Stimulated activated CD8-positive, alpha-beta memory T cell treated with anti-CD3 and anti-CD28 coated beads, Interleukin-2, amount 100 ng/mL, for 48 hours (primary cell): ENCODE measurements at regions not wholly inside any gene's neighbourhood (a gene's known extent, or its start where the extent isn't known, plus 50 kb on each side); places are given as distances from the start of the nearest gene placed in this dataset.
"Not testable (repeated sequence)": the region's sequence is repeated elsewhere in the genome, so short reads cannot be mapped to it uniquely, and the experiment has no call there.

Source experiments
- DNase-seq, 2 donors: peaks; one replicate each; pipeline ENCODE4 v3.0.0-alpha.2; 2020; ENCODE audit warnings: low read depth in 2 of 2

- no peak for DNase-seq
Measured at GRCh38 chrX:5702890-5703289, 525.8 kb downstream of the NLGN4X start.

DNA sequence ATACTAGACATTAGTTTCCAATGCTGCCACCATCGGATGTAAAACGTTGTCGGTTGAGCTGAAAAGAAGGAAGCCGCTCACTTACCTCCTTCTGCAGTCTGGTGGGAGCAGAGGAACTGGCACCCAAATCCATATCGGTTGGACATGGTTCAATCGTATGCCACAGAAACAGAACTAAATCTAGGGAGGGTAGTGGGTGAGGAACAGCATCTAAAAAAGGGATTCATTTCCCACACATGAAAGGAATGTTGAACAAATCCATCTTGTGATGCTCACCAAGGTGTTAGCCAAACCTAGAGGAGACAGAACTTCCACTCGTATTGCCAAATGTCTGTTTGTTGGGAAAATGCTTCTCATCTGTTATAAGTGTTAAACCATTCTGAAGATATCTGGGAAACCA, 532.7 kb downstream of the NLGN4X start:
- no peak for DNase-seq

GRCh38 chrX:5683996-5684395, 544.7 kb downstream of the NLGN4X start:
- DNase-seq = no peak

- no peak for DNase-seq
Measured at GRCh38 chrX:5681159-5681558, 547.5 kb downstream of the NLGN4X start.

- DNase-seq = no peak
Measured at GRCh38 chrX:5674036-5674435, 554.6 kb downstream of the NLGN4X start.

DNA sequence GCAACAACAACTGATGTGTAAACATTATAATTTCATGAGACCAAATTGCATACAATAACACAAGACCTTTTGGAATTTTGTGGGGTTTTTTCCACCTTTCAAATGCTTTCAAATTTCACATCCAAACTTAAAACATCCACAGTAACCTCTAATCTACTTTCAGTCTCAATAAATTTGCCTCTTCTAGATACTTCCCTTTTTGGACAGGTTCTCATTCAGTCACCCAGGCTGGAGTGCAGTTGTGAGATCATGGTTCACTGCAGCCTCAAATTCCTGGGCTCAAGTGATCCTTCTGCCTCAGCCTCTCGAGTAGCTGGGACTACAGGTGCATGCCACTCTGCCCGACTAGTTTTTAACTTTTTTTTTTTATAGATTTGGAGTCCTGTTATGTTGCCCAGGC, 556.6 kb downstream of the NLGN4X start:
- DNase-seq = no peak

DNA sequence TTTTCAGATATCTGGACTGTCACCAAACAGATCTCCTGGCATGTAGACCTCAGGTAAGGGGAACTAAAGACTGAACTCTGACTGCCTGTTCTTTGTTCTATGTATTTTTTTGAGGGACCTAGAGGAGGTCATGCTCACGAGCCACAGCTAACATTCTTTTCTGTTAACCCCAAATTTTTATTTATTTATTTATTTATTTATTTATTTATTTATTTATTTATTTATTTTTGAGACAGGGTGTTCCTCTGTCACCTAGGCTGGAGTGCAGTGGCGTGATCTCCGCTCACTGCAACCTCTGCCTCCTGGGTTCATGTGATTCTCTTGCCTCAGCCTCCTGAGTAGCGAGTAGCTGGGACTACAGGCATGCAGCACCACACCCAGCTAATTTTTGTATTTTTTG, 562.0 kb downstream of the NLGN4X start:
- not testable (repeated sequence) for DNase-seq

- DNase-seq = no peak
Measured at GRCh38 chrX:5656544-5656943, 572.1 kb downstream of the NLGN4X start.

GRCh38 chrX:5650904-5651303, 577.8 kb downstream of the NLGN4X start:
- no peak for DNase-seq

DNA sequence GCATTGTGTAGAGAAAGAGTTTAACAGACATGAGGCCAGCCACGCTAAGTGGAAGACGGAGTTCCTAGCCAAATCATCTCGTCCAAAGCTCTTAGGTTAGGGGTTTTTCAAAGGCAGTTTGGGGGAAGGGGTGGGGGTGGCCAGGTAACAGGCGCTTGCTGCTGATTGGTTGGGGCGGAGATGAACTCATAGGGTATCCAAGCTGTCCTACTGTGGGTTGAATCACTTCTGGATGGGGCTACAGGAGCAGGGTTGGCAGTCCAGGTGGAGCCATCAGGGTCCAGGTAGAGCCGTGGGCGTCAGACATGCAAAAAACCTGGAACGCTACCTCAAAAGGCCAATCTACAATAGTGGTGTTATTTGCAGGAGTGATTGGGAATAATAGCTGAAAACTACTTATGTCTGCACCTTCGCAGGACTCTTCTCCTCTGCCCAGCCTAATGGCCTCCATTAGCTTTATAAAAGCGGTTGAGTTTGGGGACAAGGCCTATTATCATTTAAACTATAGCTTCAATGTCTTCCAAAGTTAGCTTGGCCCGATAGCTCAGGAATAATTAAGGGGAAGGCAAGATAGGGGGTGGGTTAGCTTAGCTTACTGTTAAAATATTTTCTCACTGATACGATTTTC, 579.6 kb downstream of the NLGN4X start:
- DNase-seq = no peak

DNA sequence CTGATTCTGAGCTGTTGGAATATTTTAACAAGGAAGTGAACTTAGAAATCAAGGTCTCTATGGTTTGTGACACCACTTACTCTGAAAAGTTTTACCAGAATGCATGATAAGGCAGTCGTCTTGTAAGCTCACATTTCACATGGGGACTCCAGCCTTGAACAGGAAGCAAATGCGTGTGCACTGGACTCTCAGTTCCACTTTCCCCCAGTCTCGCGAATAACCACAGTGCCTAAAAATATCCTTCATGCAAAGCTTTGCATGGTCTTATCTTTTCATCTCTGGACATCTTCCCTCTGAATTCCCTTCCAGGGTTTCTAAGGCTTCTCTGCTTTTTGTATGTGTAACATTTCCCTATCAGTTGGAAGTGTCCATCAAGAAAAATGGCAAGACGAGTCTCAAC, 581.8 kb downstream of the NLGN4X start:
- no peak for DNase-seq

DNA sequence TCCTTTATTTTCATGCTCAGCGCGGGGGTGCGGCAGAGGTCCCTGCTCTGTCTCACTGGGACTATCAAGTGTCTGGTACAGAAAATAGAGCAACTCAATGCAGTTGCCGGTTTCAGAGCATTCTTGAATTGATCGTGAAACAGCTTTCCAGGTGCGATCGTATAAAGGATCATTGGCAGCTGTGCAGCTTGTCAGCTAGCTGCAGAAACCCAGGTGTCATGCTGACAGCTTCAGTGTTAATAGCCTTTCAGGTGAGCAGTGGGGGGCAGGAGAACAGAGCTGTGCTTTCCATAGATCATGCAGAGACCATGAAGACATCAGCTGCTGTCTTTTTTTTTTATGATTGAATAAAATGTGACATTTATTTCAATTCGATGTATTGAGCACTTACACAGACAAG, 583.9 kb downstream of the NLGN4X start:
- DNase-seq = no peak

DNA sequence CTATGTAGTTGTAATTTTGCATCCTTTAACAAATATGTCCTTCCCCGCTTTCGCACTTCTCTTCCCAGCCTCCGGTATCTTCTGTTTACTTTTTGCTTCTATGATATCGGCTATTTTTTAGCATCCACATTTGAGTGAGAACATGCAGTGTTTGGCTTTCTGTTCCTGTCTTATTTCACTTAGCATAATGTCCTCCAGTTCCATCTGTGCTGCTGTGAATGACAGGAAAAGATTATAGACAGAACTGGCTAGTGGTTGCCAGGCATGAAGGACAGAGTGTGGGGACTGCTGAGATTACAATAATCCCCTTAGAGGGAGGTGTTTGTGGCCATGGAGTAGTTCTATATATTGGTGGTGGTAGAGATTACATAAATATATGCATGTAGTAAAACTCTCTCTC, 588.6 kb downstream of the NLGN4X start:
- DNase-seq = no peak

DNA sequence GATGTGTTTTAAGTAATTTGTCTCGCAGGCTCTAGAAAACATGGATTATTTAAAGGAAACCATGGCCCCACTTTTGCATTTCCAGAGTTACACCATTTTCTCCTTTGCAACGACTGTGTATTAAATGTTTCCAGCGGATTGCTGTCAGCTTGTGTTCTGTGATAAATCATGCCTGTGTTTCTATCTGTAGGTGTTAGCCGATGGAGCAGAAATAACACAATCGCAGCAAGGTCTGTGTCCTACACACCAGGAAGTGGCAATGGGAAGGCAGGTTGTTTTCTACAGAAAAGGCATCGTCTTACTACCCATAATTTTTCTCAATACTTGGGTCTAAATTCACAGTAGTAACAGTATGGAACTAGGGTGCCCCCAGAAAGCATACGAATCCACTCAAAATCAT, 590.1 kb downstream of the NLGN4X start:
- DNase-seq = no peak

DNA sequence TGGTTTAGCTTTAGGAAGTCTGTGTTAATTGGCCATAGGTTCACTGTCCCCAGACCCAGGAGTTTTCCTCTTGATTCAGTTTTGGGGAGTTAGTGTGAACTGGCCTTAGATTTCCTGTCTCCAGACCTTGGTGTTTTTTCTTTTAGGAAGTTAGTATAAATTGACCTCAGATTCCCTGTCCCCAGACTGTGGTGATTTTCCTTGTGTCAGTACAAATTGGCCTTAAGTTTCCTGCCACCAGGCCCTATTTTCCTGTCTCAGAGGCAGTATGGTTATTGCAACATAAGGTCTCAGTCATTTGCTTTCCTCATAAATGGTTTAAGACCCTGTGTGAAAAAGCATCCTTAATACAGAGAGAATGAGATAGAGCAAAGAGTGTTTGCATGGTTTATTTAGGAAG, 595.8 kb downstream of the NLGN4X start:
- no peak for DNase-seq

- no peak for DNase-seq
Measured at GRCh38 chrX:5632061-5632614, 596.5 kb downstream of the NLGN4X start.

GRCh38 chrX:5617666-5618065, 611.0 kb downstream of the NLGN4X start:
- DNase-seq = no peak

- DNase-seq = no peak
Measured at GRCh38 chrX:5595570-5595969, 633.1 kb downstream of the NLGN4X start.

GRCh38 chrX:5586726-5587125, 641.9 kb downstream of the NLGN4X start:
- DNase-seq = no peak

DNA sequence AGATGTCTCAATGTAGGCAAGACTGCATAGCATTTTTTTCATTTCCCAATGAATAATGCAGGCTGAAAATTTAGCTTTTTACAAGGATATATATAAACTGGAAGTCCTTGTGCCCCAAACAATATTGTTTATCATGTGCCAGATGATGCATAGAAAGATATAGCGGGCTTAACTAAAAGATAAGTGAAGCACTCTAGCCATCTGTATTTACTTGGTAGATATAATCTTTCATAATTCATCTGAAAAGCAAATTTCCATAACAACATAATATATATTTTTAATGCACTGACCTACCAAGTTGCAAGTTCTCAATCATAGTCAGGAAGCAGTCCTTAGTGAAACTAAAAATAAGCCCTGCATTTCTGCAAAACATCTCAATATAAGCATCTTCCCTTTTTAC, 653.3 kb downstream of the NLGN4X start:
- DNase-seq = no peak

DNA sequence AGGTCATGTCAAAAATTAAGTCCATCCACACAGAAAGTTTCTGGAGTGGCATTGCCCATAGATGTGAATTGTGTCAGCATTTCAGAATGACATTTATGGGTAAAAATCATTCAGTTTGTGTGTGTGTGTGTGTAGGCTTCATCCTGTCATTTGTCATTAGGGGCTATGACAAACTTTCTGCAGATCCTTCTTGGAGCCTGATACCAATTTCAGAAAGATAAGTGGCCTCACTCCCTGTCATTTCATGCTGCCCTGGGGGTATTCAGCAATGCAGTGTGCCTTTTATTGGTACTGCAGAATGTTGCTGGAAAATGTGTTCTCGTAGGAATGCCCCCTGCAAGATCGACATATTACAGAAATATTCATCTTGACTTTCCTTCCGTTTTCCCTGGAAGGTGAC, 659.7 kb downstream of the NLGN4X start:
- DNase-seq = no peak

DNA sequence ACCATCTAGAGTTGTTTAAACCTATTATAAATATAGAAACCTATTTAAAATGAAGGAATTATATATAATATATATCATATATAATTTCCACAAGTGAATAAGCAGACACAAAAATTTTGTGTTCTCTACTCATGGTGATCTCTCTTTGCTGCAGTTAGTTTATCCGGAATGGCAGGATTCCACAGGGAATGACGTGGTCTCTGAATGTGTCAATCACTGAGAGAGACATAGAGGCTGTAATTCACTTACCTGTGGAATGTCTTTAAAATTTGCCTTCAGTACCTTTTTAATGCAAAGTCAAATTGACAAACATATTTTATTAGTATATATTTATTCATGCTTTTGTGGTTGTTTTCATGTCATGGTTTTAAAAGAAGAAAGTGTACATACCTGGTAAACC, 669.3 kb downstream of the NLGN4X start:
- DNase-seq = no peak

DNA sequence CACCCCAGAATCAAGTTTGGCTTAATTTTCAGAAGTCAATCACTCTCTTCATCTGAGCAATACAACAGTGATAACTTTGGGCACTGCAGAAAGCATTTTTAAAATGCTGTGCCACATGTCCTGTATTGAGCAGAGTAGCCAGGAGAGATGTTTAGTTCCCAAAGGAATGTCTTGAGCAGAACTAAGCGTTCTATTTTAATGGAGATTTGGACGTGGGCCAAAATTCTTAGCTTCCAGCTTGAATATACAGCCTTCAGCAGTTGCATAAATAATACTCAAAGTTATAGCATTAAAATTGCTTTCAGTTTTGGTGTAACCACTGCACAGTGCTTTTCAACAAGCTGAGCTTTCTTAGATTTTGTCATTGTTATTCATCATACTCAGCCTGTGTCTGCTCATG, 679.2 kb downstream of the NLGN4X start:
- DNase-seq = no peak

DNA sequence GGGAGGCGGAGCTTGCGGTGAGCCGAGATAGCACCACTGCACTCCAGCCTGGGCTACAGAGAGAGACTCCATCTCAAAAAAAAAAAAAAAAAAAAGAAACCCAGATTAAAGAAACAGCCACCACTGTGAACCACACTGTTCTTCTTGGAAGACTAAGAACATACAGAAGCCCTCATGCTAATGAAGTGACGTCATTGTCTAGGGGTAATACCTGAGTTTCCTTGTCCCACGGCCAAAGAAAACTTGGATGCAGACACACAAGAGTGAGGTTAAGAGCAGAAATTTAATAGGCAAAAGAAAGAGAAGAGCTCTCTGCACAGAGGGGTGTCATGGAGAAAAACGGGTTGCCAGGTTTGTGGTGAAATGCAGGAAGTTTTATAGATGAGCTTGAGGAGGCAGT, 691.6 kb downstream of the NLGN4X start:
- DNase-seq = no peak
